HCT116 (cell line): ENCODE measurements at regions not wholly inside any gene's neighbourhood (a gene's known extent, or its start where the extent isn't known, plus 50 kb on each side); places are given as distances from the start of the nearest gene placed in this dataset.

ENCODE experiments used
- ATAC-seq: fragments of 200-7000 bp; cut with Tn5 transposase; 2 replicates; pipeline ENCODE4 v1.9.1; 2020; ENCODE audit warnings: mild to moderate bottlenecking, moderate library complexity
- BruUV-seq: library from RNA; stranded (reverse); fragments of 400-500 nt; replicated peaks from 2 replicates; lab custom pipeline; 2021; lab: Mats Ljungman, UMichigan
- CTCF ChIA-PET: fragments of 300-600 bp; sonication (Branson Sonifier 250); formaldehyde crosslinking; loops from one replicate; lab custom pipeline; 2021; ENCODE audit warnings: antibody characterized with exemption; lab: Charles Lee
- POLR2A ChIA-PET: fragments of 300-600, 350-600 bp; sonication (Branson Sonifier 250); formaldehyde crosslinking; loops from one replicate; lab custom pipeline; 2021; ENCODE audit warnings: antibody characterized with exemption; lab: Charles Lee
- RAD21 ChIA-PET, 2 experiments: fragments of 300-600 bp; sonication (Branson Sonifier 250); formaldehyde crosslinking; loops; one replicate each; lab custom pipeline; 2023; ENCODE audit warnings: low total read pairs in 2 of 2; ENCODE audit not compliant: uncharacterized antibody in 2 of 2, unreplicated experiment in 2 of 2, low non-redundant PET in 1 of 2; lab: Charles Lee
- DNase-seq: peaks from one replicate; pipeline ENCODE4 v3.0.0-alpha.2; 2010; ENCODE audit warnings: low read depth, low spot score
- H2AFZ ChIP-seq: fragments of 200-600 bp; shearing (Covaris generic), sonication (generic); 2 replicates; pipeline ENCODE4 v1.6.1; 2017; ENCODE audit warnings: low read depth, mixed run types, mixed read lengths, antibody characterized with exemption, low read length; ENCODE audit not compliant: poor library complexity, severe bottlenecking
- H3K27ac ChIP-seq: 2 replicates; pipeline ENCODE4 v1.5.1; 2012; ENCODE audit warnings: low read depth, low read length
- H3K27me3 ChIP-seq: fragments of 200-600 bp; sonication (generic); 2 replicates; pipeline ENCODE4 v1.6.1; 2016; ENCODE audit warnings: mixed run types, low read length, mixed read lengths; ENCODE audit not compliant: insufficient read depth
- H3K36me3 ChIP-seq, 2 experiments: fragments of 200-500 bp in 1 of 2; fragments of 200-600 bp in 1 of 2; sonication (Bioruptor generic) in 1 of 2; sonication (generic) in 1 of 2; 2 replicates each; pipeline versions ENCODE4 v1.5.1 to v1.6.1; 2014 to 2016; ENCODE audit warnings: low read length in 2 of 2, inconsistent platforms in 1 of 2, mixed read lengths in 1 of 2, mixed run types in 1 of 2; ENCODE audit not compliant: insufficient read depth in 2 of 2, control insufficient read depth in 1 of 2
- H3K4me1 ChIP-seq, 2 experiments: fragments of 200-600 bp in 1 of 2; sonication (generic) in 1 of 2; 2 replicates each; pipeline versions ENCODE4 v1.5.1 to v1.6.1; 2012 to 2017; ENCODE audit warnings: low read length in 2 of 2, inconsistent platforms in 1 of 2, mild to moderate bottlenecking in 1 of 2, mixed read lengths in 1 of 2, mixed run types in 1 of 2, moderate library complexity in 1 of 2; ENCODE audit not compliant: insufficient read depth in 2 of 2, control insufficient read depth in 1 of 2
- H3K4me2 ChIP-seq: fragments of 200-600 bp; sonication (generic); 2 replicates; pipeline ENCODE4 v1.6.1; 2017; ENCODE audit warnings: mixed run types, low read length, mixed read lengths
- H3K4me3 ChIP-seq, 2 experiments: fragments of 200-600 bp in 1 of 2; sonication (generic) in 1 of 2; replicated peaks in 1 of 2; 2 replicates each; pipeline ENCODE4 v1.5.1; 2011 to 2016; ENCODE audit warnings: low read length in 2 of 2, control low read depth in 1 of 2, low read depth in 1 of 2, mild to moderate bottlenecking in 1 of 2, mixed read lengths in 1 of 2, mixed run types in 1 of 2
- H3K79me2 ChIP-seq: fragments of 200-600 bp; sonication (generic); 2 replicates; pipeline ENCODE4 v1.6.1; 2017; ENCODE audit warnings: mild to moderate bottlenecking, mixed run types, low read length, moderate library complexity, mixed read lengths; ENCODE audit not compliant: insufficient read depth
- H3K9ac ChIP-seq: fragments of 200-600 bp; sonication (generic); 2 replicates; pipeline ENCODE4 v1.6.1; 2016; ENCODE audit warnings: low read length, mixed read lengths
- H3K9me2 ChIP-seq: fragments of 200-600 bp; sonication (generic), shearing (Covaris generic); 2 replicates; pipeline ENCODE4 v1.6.1; 2017; ENCODE audit warnings: mixed run types, mild to moderate bottlenecking, moderate library complexity; ENCODE audit not compliant: insufficient read depth
- H3K9me3 ChIP-seq, 2 experiments: fragments of 200-500 bp in 1 of 2; fragments of 200-600 bp in 1 of 2; sonication (Bioruptor generic) in 1 of 2; sonication (generic) in 1 of 2; 2 replicates each; pipeline ENCODE4 v1.6.1; 2014 to 2017; ENCODE audit warnings: low read length in 2 of 2, mixed read lengths in 2 of 2, inconsistent platforms in 1 of 2, low read depth in 1 of 2, mild to moderate bottlenecking in 1 of 2, mixed run types in 1 of 2, moderate library complexity in 1 of 2; ENCODE audit not compliant: control insufficient read depth in 1 of 2, insufficient read depth in 1 of 2
- H4K20me1 ChIP-seq: fragments of 200-600 bp; sonication (generic), shearing (Covaris generic); 2 replicates; pipeline ENCODE4 v1.6.1; 2017; ENCODE audit warnings: mixed run types, mild to moderate bottlenecking, moderate library complexity; ENCODE audit not compliant: insufficient read depth
- CBX3 ChIP-seq: IDR thresholded peaks from 2 replicates; pipeline ENCODE4 v1.6.1; 2012; ENCODE audit warnings: low read depth
- EZH2phosphoT487 ChIP-seq: fragments of 200-600 bp; IDR thresholded peaks from 2 replicates; pipeline ENCODE4 v1.6.1; 2018; ENCODE audit warnings: antibody characterized with exemption, borderline replicate concordance
- FOSL1 ChIP-seq: IDR thresholded peaks from 2 replicates; pipeline ENCODE4 v1.6.1; 2012; ENCODE audit warnings: low read depth
- POLR2A ChIP-seq: IDR thresholded peaks from 2 replicates; pipeline ENCODE4 v1.7.0; 2011; ENCODE audit warnings: borderline replicate concordance; ENCODE audit not compliant: insufficient read depth, insufficient read length; ENCODE audit errors: extremely low read depth
- RAD21 ChIP-seq: IDR thresholded peaks from 2 replicates; pipeline ENCODE4 v1.6.1; 2012; ENCODE audit warnings: low read depth, mild to moderate bottlenecking
- SP1 ChIP-seq: IDR thresholded peaks from 2 replicates; pipeline ENCODE4 v1.6.1; 2012; ENCODE audit warnings: low read depth
- SRF ChIP-seq: IDR thresholded peaks from 2 replicates; pipeline ENCODE4 v1.6.1; 2012; ENCODE audit warnings: low read depth
- TCF7L2 ChIP-seq: IDR thresholded peaks from 2 replicates; pipeline ENCODE4 v1.7.0; 2011; ENCODE audit warnings: borderline replicate concordance, inconsistent platforms; ENCODE audit not compliant: insufficient read depth, insufficient read length; ENCODE audit errors: extremely low read depth
- intact Hi-C: fragments of 100-400 bp; cut with micrococcal nuclease; formaldehyde crosslinking; loops from 2 replicates; pipeline ENCODE4 v1.10.0; 2022
- TF ChIP-seq, protein P1 (sequence below): IDR thresholded peaks from 2 replicates; pipeline ENCODE4 v1.6.1; 2012; ENCODE audit warnings: low read depth
- TF ChIP-seq, protein P2 (sequence below): IDR thresholded peaks from 2 replicates; pipeline ENCODE4 v1.6.1; 2011; ENCODE audit warnings: mild to moderate bottlenecking, low read length, moderate library complexity; ENCODE audit not compliant: insufficient replicate concordance; ENCODE audit errors: extremely low read depth
- TF ChIP-seq, protein P3 (sequence below): IDR thresholded peaks from 2 replicates; pipeline ENCODE4 v1.6.1; 2012

DNA sequence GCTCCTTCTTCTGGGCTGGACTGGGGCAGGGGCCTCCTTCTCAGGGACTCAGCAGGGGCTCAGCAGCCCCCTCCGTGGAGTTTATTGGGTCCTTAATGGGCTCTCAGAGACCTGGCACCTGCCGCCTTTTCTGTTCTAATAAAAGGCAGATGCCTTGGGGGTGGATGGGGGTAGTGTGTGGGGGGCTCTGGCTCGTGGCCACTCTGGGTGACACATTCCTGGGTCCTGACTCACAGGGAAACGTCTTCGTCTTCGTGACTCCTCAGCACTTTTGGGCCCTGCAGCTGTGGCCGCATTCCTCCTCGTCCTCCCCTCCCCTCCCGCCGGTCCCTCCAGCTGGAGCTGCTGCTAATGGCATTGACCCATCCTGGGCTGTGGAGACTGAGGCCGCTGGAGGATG, 107.8 kb upstream of the WNT4 start:
- no TSS peak for BruUV-seq
- ChIA-PET CTCF (no interaction called here), POLR2A (no interaction called here), RAD21 (no interaction called here)
- H3K27ac ChIP-seq, result no peak overlapping the region
- H3K4me2 ChIP-seq, result no peak overlapping the region
- TF ChIP-seq POLR2A (no peak), EZH2phosphoT487 (no peak), RAD21 (no peak), TCF7L2 (no peak), SRF (no peak)
- TF ChIP-seq, protein P1, sequence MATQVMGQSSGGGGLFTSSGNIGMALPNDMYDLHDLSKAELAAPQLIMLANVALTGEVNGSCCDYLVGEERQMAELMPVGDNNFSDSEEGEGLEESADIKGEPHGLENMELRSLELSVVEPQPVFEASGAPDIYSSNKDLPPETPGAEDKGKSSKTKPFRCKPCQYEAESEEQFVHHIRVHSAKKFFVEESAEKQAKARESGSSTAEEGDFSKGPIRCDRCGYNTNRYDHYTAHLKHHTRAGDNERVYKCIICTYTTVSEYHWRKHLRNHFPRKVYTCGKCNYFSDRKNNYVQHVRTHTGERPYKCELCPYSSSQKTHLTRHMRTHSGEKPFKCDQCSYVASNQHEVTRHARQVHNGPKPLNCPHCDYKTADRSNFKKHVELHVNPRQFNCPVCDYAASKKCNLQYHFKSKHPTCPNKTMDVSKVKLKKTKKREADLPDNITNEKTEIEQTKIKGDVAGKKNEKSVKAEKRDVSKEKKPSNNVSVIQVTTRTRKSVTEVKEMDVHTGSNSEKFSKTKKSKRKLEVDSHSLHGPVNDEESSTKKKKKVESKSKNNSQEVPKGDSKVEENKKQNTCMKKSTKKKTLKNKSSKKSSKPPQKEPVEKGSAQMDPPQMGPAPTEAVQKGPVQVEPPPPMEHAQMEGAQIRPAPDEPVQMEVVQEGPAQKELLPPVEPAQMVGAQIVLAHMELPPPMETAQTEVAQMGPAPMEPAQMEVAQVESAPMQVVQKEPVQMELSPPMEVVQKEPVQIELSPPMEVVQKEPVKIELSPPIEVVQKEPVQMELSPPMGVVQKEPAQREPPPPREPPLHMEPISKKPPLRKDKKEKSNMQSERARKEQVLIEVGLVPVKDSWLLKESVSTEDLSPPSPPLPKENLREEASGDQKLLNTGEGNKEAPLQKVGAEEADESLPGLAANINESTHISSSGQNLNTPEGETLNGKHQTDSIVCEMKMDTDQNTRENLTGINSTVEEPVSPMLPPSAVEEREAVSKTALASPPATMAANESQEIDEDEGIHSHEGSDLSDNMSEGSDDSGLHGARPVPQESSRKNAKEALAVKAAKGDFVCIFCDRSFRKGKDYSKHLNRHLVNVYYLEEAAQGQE, result no peak
- no peaks in the 10 kb centered on the region for H3K36me3 ChIP-seq
- no peaks in the 10 kb centered on the region for H3K9me2 ChIP-seq
- H3K9ac ChIP-seq, result no peak overlapping the region
- H3K27me3 ChIP-seq, result no peaks in the 10 kb centered on the region
- intact Hi-C loops, result no loop called here
- H2AFZ ChIP-seq, result no peak overlapping the region
- no peak for DNase-seq
- no peak overlapping the region for H3K4me3 ChIP-seq
- peak; percentile 37 for ATAC-seq
- no peaks in the 10 kb centered on the region for H3K9me3 ChIP-seq
- no peaks in the 10 kb centered on the region for H4K20me1 ChIP-seq
- H3K79me2 ChIP-seq, result no peaks in the 10 kb centered on the region
- peaks cover 3 to 8% of the 10 kb centered on the region in 2 experiments; a peak in 3 of 4 replicates for H3K4me1 ChIP-seq

DNA sequence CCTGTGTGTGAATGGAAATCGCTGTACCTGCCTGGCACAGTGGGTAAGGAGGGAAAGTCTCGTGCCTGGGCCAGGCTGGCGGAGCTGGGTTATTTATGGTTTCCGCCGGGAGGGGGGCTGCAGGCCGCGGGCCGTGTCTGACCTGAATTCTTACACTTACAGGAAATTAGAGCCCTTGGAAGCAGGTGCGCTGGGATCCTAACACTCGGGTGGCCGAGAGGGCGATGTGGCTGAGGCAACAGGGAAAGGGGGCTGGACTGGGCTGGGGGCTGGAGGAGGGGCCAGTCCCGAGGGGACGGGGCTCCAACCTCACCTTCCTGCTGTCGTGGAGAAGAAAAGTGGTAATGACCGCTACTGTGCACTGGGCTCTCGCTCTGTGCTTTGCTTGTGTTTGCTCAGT, 109.4 kb upstream of the WNT4 start:
- no peak overlapping the region for H3K4me2 ChIP-seq
- no TSS peak for BruUV-seq
- no peaks in the 10 kb centered on the region for H4K20me1 ChIP-seq
- DNase-seq (no peak), ATAC-seq (no peak)
- H3K79me2 ChIP-seq, result no peaks in the 10 kb centered on the region
- H3K4me3 ChIP-seq, result no peak overlapping the region
- RAD21 ChIA-PET, result no interaction called here
- H2AFZ ChIP-seq, result no peak overlapping the region
- H3K4me1 ChIP-seq, result peaks cover 3 to 8% of the 10 kb centered on the region in 2 experiments; a peak in 3 of 4 replicates
- H3K27ac ChIP-seq, result no peak overlapping the region
- no peaks in the 10 kb centered on the region for H3K9me3 ChIP-seq
- CTCF ChIA-PET, result no interaction called here
- H3K27me3 ChIP-seq, result no peaks in the 10 kb centered on the region
- no peaks in the 10 kb centered on the region for H3K9me2 ChIP-seq
- H3K9ac ChIP-seq, result no peak overlapping the region
- no peaks in the 10 kb centered on the region for H3K36me3 ChIP-seq
- intact Hi-C loops, result no loop called here
- POLR2A ChIA-PET, result no interaction called here
- TF ChIP-seq POLR2A, result no peak
- no peak for TF ChIP-seq CBX3
- TF ChIP-seq, protein P2, sequence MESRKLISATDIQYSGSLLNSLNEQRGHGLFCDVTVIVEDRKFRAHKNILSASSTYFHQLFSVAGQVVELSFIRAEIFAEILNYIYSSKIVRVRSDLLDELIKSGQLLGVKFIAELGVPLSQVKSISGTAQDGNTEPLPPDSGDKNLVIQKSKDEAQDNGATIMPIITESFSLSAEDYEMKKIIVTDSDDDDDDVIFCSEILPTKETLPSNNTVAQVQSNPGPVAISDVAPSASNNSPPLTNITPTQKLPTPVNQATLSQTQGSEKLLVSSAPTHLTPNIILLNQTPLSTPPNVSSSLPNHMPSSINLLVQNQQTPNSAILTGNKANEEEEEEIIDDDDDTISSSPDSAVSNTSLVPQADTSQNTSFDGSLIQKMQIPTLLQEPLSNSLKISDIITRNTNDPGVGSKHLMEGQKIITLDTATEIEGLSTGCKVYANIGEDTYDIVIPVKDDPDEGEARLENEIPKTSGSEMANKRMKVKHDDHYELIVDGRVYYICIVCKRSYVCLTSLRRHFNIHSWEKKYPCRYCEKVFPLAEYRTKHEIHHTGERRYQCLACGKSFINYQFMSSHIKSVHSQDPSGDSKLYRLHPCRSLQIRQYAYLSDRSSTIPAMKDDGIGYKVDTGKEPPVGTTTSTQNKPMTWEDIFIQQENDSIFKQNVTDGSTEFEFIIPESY, result no peak
- no peak for TF ChIP-seq SP1
- TF ChIP-seq FOSL1, result no peak
- TF ChIP-seq, protein P1, result no peak
- TF ChIP-seq, protein P3, sequence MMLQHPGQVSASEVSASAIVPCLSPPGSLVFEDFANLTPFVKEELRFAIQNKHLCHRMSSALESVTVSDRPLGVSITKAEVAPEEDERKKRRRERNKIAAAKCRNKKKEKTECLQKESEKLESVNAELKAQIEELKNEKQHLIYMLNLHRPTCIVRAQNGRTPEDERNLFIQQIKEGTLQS, result no peak
